PC-3 (cell line): ENCODE measurements at regions not wholly inside any gene's neighbourhood (a gene's known extent, or its start where the extent isn't known, plus 50 kb on each side); places are given as distances from the start of the nearest gene placed in this dataset.
"Not testable (repeated sequence)": the region's sequence is repeated elsewhere in the genome, so short reads cannot be mapped to it uniquely, and the experiment has no call there.

Experiments
- ATAC-seq: fragments of 200-7000 bp; cut with Tn5 transposase; 2 replicates; pipeline ENCODE4 v1.9.1; 2020; ENCODE audit warnings: mild to moderate bottlenecking, moderate library complexity
- BruUV-seq: library from RNA; stranded (reverse); fragments of 400-500 nt; replicated peaks from 2 replicates; lab custom pipeline; 2021; lab: Mats Ljungman, UMichigan
- CTCF ChIA-PET: fragments of 300-600 bp; sonication (Branson Sonifier 250); formaldehyde crosslinking; loops from one replicate; lab custom pipeline; 2022; ENCODE audit warnings: antibody characterized with exemption; lab: Charles Lee
- POLR2A ChIA-PET: fragments of 300-600 bp; sonication (Branson Sonifier 250); formaldehyde crosslinking; loops from one replicate; lab custom pipeline; 2022; ENCODE audit warnings: antibody characterized with exemption; ENCODE audit not compliant: unreplicated experiment; lab: Charles Lee
- DNase-seq: peaks from one replicate; pipeline ENCODE4 v3.0.0-alpha.2; 2015
- H2AFZ ChIP-seq: fragments of 300-600 bp; sonication (generic); 2 replicates; pipeline ENCODE4 v1.6.0; 2016; ENCODE audit warnings: antibody characterized with exemption, low read length
- H3F3A ChIP-seq: fragments of 300-600 bp; sonication (generic); one replicate; pipeline ENCODE4 v1.6.0; 2017; ENCODE audit warnings: antibody characterized with exemption, low read length, control low read depth, mild to moderate bottlenecking; ENCODE audit not compliant: unreplicated experiment
- H3K27ac ChIP-seq: fragments of 300-600 bp; sonication (generic); 2 replicates; pipeline ENCODE4 v1.5.1; 2016; ENCODE audit warnings: mild to moderate bottlenecking, low read length
- H3K27me3 ChIP-seq: fragments of 300-600 bp; sonication (generic); 2 replicates; pipeline ENCODE4 v1.6.1; 2016; ENCODE audit warnings: low read length, mixed read lengths
- H3K36me3 ChIP-seq: fragments of 300-600 bp; sonication (generic); 2 replicates; pipeline ENCODE4 v1.6.1; 2016; ENCODE audit warnings: low read depth, mixed run types, low read length, mixed read lengths
- H3K4me1 ChIP-seq: fragments of 300-600 bp; sonication (generic); 2 replicates; pipeline ENCODE4 v1.5.1; 2016; ENCODE audit warnings: low read length; ENCODE audit not compliant: insufficient read depth
- H3K4me2 ChIP-seq: fragments of 300-600 bp; sonication (generic); 2 replicates; pipeline ENCODE4 v1.6.0; 2016; ENCODE audit warnings: low read length
- H3K4me3 ChIP-seq: fragments of 300-600 bp; sonication (generic); 2 replicates; pipeline ENCODE4 v1.5.1; 2016; ENCODE audit warnings: mild to moderate bottlenecking, low read length, mixed read lengths
- H3K79me2 ChIP-seq: fragments of 300-600 bp; sonication (generic); 2 replicates; pipeline ENCODE4 v1.6.1; 2017; ENCODE audit warnings: low read length, mixed read lengths
- H3K9ac ChIP-seq: fragments of 300-600 bp; sonication (generic); 2 replicates; pipeline ENCODE4 v1.6.0; 2016; ENCODE audit warnings: mild to moderate bottlenecking, low read length
- H3K9me2 ChIP-seq: fragments of 300-600 bp; sonication (generic); replicated peaks from 2 replicates; pipeline ENCODE4 v1.6.1; 2016; ENCODE audit warnings: mixed run types, low read length, mixed read lengths
- H3K9me3 ChIP-seq: fragments of 300-600 bp; sonication (generic); 2 replicates; pipeline ENCODE4 v1.6.1; 2016; ENCODE audit warnings: low read length, mixed read lengths
- H4K20me1 ChIP-seq: fragments of 300-600 bp; sonication (generic); 2 replicates; pipeline ENCODE4 v1.6.1; 2016; ENCODE audit warnings: low read length, mixed read lengths
- CTCF ChIP-seq: fragments of 300-600 bp; sonication (generic); conservative IDR thresholded peaks from 2 replicates; pipeline ENCODE4 v1.5.1; 2017; ENCODE audit warnings: antibody characterized with exemption, low read depth, mild to moderate bottlenecking, low read length
- EZH2 ChIP-seq: fragments of 300-600 bp; sonication (generic); IDR thresholded peaks from one replicate; pipeline ENCODE4 v1.6.1; 2017; ENCODE audit warnings: antibody characterized with exemption, mild to moderate bottlenecking, low read length; ENCODE audit not compliant: unreplicated experiment
- EZH2phosphoT487 ChIP-seq: fragments of 300-600 bp; sonication (generic); IDR thresholded peaks from 2 replicates; pipeline ENCODE4 v1.6.1; 2018; ENCODE audit warnings: mild to moderate bottlenecking, antibody characterized with exemption, low read length, borderline replicate concordance
- intact Hi-C: fragments of 100-400 bp; cut with micrococcal nuclease; formaldehyde crosslinking; loops from 2 replicates; pipeline ENCODE4 v1.9.0; 2023

DNA sequence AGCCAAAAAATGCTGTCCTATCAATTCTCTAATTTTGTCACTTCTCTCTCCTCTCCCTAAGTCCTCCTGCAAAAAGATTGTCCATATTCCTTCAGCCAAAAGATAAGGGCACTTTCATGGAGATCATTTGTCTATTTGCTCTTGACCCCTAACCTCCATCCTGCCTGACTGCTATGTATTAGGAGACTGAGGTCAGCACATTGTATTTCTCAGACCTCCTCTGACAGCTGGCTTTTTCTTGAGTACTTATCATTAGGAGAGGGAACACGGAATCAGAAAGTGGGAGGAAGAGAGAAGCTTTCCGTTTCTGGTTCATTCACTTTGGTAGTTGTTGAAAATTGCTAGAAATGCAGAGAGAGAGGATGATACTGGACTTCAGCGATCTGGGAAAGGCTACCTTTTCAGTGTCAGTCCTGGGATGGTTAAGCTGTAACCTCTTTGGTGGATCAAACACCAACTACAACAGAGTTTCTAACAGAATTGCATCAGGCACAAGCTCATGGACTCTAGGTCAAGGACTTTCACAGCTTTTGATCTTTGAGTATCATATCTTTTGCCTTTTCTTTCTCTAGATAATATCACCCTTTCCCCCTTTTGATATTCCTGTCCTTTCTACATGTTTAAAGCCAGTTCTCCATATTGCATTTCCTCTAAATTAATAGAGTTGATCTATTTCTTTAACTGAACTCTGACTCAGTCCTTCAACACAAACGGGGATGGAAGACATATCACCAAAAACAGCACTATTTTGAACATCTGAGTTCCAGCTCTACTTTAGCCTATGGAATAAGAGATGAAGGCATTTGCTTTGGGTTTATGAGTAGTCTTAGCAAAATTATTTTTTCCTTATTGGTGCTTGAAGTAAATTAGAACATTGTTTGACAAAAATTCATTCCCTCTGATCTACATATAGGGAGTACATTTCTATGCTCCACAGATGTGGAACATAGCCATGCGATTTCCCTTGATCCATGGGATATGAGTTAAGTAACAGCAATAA is 63.3 kb upstream of the KYNU start:
- H3K79me2 ChIP-seq: no peaks in the 10 kb centered on the region
- no peak overlapping the region for H2AFZ ChIP-seq
- no peaks in the 10 kb centered on the region for H3K36me3 ChIP-seq
- H4K20me1 ChIP-seq: no peaks in the 10 kb centered on the region
- TF ChIP-seq EZH2 (no peak), CTCF (no peak), EZH2phosphoT487 (no peak)
- H3K9me3 ChIP-seq: no peaks in the 10 kb centered on the region
- no peak overlapping the region for H3K4me3 ChIP-seq
- ATAC-seq: no peak
- H3K4me1 ChIP-seq: no peaks in the 10 kb centered on the region
- ChIA-PET POLR2A (no interaction called here), CTCF (no interaction called here)
- no peaks in the 10 kb centered on the region for H3F3A ChIP-seq
- no peaks in the 10 kb centered on the region for H3K9me2 ChIP-seq
- DNase-seq: no peak
- BruUV-seq: no TSS peak
- H3K27me3 ChIP-seq: no peaks in the 10 kb centered on the region
- intact Hi-C loops: no loop called here
- H3K9ac ChIP-seq: no peak overlapping the region
- H3K4me2 ChIP-seq: no peak overlapping the region
- H3K27ac ChIP-seq: no peak overlapping the region

DNA sequence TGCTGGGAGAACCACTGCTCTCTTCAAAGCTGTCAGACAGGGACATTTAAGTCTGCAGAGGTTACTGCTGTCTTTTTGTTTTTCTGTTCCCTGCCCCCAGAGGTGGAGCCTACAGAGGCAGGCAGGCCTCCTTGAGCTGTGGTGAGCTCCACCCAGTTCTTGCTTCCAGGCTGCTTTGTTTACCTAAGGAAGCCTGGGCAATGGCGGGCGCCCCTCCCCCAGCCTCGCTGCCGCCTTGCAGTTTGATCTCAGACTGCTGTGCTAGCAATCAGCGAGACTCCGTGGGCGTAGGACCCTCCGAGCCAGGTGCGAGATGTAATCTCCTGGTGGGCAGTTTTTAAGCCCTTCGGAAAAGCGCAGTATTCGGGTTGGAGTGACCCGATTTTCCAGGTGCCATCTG is 65.8 kb upstream of the KYNU start:
- H3K36me3 ChIP-seq, BruUV-seq, intact Hi-C loops, H4K20me1 ChIP-seq, H3K27me3 ChIP-seq, H3K79me2 ChIP-seq, POLR2A ChIA-PET, ATAC-seq, H3K9me2 ChIP-seq, H3K9me3 ChIP-seq, H3F3A ChIP-seq, H3K4me1 ChIP-seq, H3K27ac ChIP-seq, CTCF ChIA-PET: not testable (repeated sequence)
- H3K9ac ChIP-seq: peak overlapping the region; percentile 51
- peak overlapping the region; percentile 66 for H3K4me2 ChIP-seq
- H2AFZ ChIP-seq: peak overlapping the region; percentile 75
- H3K4me3 ChIP-seq: peak overlapping the region; percentile 61
- DNase-seq: peak; percentile 33

GRCh38 chr2:142805244-142805643 is 72.2 kb upstream of the KYNU start:
- Histone ChIP-seq H2AFZ (no peak overlapping the region), H3K4me3 (no peak overlapping the region), H3K4me1 (peaks cover 20% of the 10 kb centered on the region), H4K20me1 (no peaks in the 10 kb centered on the region), H3F3A (no peaks in the 10 kb centered on the region), H3K9ac (no peak overlapping the region), H3K9me2 (no peaks in the 10 kb centered on the region), H3K4me2 (peak overlapping the region; percentile 26), H3K79me2 (no peaks in the 10 kb centered on the region), H3K27me3 (no peaks in the 10 kb centered on the region), H3K36me3 (no peaks in the 10 kb centered on the region), H3K9me3 (no peaks in the 10 kb centered on the region), H3K27ac (peak overlapping the region; percentile 39)
- no peak for TF ChIP-seq CTCF
- no peak for TF ChIP-seq EZH2phosphoT487
- TF ChIP-seq EZH2: no peak
- peak; percentile 83 for ATAC-seq
- intact Hi-C loops: loop anchor here (2.0 kb wide), 1 partner anchor 70 kb away; no protein-coding TSS in a partner anchor
- ChIA-PET CTCF (interaction anchor here (0.5 to 1.0 kb wide), 3 partner anchors 27 to 175 kb away, joined by 3 read pairs; no protein-coding TSS in a partner anchor), POLR2A (no interaction called here)
- no peak for DNase-seq
- BruUV-seq: no TSS peak
